Nephron progenitor cell (in vitro differentiated cells): ENCODE measurements at regions not wholly inside any gene's neighbourhood (a gene's known extent, or its start where the extent isn't known, plus 50 kb on each side); places are given as distances from the start of the nearest gene placed in this dataset.
A peak's percentile ranks its signal among the peaks of the same experiment; 100 is the strongest.
"Not testable (repeated sequence)": the region's sequence is repeated elsewhere in the genome, so short reads cannot be mapped to it uniquely, and the experiment has no call there.

Experiments
- DNase-seq: peaks from one replicate; pipeline ENCODE4 v3.0.0; 2021
- H3K27ac Mint-ChIP-seq: 2 replicates; pipeline ENCODE4 v1.8.0; 2021; ENCODE audit warnings: mild to moderate bottlenecking, moderate library complexity, mixed read lengths
- H3K27me3 Mint-ChIP-seq: 2 replicates; pipeline ENCODE4 v1.8.0; 2021; ENCODE audit warnings: mild to moderate bottlenecking, low read depth, mixed read lengths; ENCODE audit not compliant: poor library complexity
- H3K36me3 Mint-ChIP-seq: 2 replicates; pipeline ENCODE4 v1.8.0; 2021; ENCODE audit warnings: low read depth, mixed read lengths
- H3K4me1 Mint-ChIP-seq: 2 replicates; pipeline ENCODE4 v1.8.0; 2021; ENCODE audit warnings: mixed read lengths
- H3K4me3 Mint-ChIP-seq: 2 replicates; pipeline ENCODE4 v1.8.0; 2021; ENCODE audit warnings: mild to moderate bottlenecking, moderate library complexity, mixed read lengths
- H3K9me3 Mint-ChIP-seq: 2 replicates; pipeline ENCODE4 v1.8.0; 2021; ENCODE audit warnings: mild to moderate bottlenecking, moderate library complexity, mixed read lengths
- TF ChIP-seq, protein P1 (sequence below): fragments of 200-600 bp; sonication (generic); IDR thresholded peaks from 2 replicates; pipeline ENCODE4 v1.5.0; 2021; ENCODE audit warnings: antibody characterized with exemption

DNA sequence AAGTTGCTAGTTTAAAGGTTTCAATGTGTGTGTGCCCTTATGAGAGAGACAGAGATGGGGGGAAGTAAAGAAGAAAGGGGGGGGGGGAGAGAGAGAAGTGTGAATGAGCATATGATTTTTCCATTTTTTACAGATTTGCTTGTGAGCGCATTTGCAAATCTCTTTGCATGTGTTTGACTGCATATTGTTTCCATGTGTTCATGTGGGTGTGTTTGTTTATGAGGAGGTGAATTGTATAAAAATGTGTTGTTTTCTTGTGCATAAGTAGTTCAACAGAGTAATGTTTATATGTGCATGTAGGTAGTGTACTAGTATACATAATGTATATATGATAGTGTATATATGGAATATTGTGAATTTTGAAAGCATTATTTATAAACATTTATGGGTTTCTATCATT, 205.9 kb upstream of the SPAG17 start:
- TF ChIP-seq, protein P1, sequence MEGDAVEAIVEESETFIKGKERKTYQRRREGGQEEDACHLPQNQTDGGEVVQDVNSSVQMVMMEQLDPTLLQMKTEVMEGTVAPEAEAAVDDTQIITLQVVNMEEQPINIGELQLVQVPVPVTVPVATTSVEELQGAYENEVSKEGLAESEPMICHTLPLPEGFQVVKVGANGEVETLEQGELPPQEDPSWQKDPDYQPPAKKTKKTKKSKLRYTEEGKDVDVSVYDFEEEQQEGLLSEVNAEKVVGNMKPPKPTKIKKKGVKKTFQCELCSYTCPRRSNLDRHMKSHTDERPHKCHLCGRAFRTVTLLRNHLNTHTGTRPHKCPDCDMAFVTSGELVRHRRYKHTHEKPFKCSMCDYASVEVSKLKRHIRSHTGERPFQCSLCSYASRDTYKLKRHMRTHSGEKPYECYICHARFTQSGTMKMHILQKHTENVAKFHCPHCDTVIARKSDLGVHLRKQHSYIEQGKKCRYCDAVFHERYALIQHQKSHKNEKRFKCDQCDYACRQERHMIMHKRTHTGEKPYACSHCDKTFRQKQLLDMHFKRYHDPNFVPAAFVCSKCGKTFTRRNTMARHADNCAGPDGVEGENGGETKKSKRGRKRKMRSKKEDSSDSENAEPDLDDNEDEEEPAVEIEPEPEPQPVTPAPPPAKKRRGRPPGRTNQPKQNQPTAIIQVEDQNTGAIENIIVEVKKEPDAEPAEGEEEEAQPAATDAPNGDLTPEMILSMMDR: no peak
- Mint-ChIP-seq H3K27me3 (peaks cover 3% of the 10 kb centered on the region), H3K36me3 (no peaks in the 10 kb centered on the region), H3K4me1 (peaks cover 60% of the 10 kb centered on the region), H3K4me3 (no peak overlapping the region), H3K9me3 (no peaks in the 10 kb centered on the region), H3K27ac (no peak overlapping the region)
- DNase-seq: no peak

DNA sequence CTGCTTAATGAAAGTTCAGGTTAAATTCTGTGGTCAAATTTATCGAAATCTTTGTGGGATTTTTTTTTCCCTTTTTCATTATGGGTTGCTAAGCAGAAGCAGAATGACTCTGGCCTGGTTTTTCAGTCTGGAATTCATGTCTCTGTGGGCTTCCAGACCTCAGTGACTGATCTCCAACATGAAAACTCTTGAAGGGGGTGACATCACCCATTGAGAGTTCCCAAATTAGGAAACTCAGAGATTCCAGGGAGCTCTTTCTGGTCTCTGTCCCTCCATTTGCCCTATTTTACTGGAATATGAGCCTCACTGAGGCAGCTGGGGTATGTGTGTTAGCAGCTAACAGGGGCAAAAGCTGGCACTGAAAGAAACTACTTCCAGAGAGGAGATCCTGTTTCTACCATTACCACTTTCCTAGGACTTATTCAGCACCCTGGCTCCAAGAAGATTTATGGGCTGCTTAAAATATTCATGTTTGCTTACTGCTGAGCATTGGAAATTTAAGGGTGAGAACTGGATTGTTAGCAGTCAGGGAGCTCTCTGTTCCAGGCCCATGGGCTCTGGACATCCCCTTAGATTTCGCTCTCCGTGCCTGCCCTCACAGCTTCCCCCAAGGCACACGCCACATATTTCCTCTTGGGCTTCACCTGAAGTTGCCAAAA, 203.4 kb upstream of the SPAG17 start:
- DNase-seq: no peak
- TF ChIP-seq, protein P1: no peak
- Mint-ChIP-seq H3K36me3 (no peaks in the 10 kb centered on the region), H3K27ac (peak overlapping the region; percentile 52), H3K4me1 (peaks cover 40% of the 10 kb centered on the region), H3K27me3 (peaks cover 3% of the 10 kb centered on the region), H3K4me3 (no peak overlapping the region), H3K9me3 (no peaks in the 10 kb centered on the region)

DNA sequence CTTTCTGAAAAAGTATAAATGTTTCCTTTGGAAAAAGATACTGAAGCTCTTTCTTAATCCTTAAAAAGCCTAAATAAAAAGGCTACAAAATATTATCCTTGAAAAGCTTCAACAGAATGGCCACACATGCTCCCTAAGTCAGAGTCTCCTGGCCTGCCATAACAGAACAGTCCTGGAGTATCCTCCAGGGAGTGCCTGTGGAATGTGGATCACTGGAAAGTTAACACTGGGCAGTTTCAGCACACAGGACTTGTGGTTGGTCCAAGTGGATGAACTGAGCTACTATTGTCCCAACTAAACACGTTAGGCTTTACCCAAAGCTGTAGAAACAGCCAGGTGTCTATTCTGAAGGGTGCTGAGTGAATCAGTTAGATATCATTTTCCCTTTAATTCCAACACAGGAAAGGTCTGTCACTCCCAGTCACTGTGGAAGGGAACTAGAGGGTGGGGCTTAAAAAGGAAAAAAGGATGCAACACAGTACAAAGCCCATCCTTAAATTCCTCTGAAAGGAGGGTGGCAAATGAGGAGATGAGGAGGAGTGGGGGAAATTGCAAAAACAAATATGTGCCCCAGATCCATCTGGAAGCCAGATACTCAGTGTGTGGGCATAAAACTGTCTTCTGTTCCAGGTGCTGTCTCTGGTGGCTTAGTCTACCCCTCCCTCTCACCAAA, 196.3 kb upstream of the SPAG17 start:
- Mint-ChIP-seq H3K27me3 (no peaks in the 10 kb centered on the region), H3K36me3 (peaks cover 10% of the 10 kb centered on the region)
- DNase-seq: no peak

DNA sequence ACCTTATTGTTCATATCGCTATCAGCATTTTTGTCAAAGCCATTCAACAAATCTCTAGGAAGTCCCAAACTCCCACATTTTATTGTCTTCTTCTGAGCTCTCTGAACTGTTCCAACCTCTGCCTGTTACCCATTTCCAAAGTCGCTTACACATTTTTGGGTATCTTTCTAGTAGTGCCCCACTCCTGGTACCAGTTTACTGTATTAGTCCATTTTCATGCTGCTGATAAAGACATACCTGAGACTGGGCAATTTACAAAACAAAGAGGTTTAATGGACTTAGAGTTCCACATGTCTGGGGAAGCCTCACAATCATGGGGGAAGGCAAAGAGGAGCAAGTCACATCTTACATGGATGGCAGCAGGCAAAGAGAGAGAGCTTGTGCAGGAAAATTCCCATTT, 192.2 kb upstream of the SPAG17 start:
- peaks cover 29% of the 10 kb centered on the region for H3K36me3 Mint-ChIP-seq
- H3K9me3 Mint-ChIP-seq: peaks cover 64% of the 10 kb centered on the region
- H3K4me3 Mint-ChIP-seq, H3K27me3 Mint-ChIP-seq, DNase-seq, H3K27ac Mint-ChIP-seq: not testable (repeated sequence)
- peaks cover 21% of the 10 kb centered on the region for H3K4me1 Mint-ChIP-seq

More for the DNA sequence above, 196.3 kb upstream of the SPAG17 start:
- peak overlapping the region; percentile 54 for H3K27ac Mint-ChIP-seq
- TF ChIP-seq, protein P1: no peak
- H3K4me1 Mint-ChIP-seq: peaks cover 8% of the 10 kb centered on the region
- H3K9me3 Mint-ChIP-seq: peaks cover 25% of the 10 kb centered on the region
- H3K4me3 Mint-ChIP-seq: no peak overlapping the region

DNA sequence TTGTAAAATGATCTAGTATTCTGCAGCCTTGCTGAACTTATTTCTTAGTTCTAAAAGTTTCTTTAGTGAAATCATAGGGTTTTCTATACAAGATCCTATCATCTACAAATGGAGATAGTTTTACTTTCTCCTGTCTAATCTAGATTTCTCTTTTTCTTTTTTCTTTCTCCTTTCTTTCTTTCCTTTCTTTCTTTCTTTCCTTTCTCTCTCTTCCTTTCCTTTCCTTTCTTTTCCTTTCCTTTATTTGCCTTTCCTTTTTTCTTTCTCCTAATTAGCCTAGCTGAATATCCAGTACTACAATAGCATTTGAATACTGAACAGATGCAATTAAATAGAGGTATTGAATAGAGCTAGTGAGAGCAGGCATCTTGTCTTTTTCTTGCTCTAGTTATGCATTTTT, 186.6 kb upstream of the SPAG17 start:
- Mint-ChIP-seq H3K9me3 (peaks cover 76% of the 10 kb centered on the region), H3K4me1 (peaks cover 30% of the 10 kb centered on the region), H3K36me3 (peaks cover 31% of the 10 kb centered on the region), H3K4me3 (no peak overlapping the region), H3K27ac (no peak overlapping the region), H3K27me3 (no peaks in the 10 kb centered on the region)
- no peak for DNase-seq
- TF ChIP-seq, protein P1: no peak

DNA sequence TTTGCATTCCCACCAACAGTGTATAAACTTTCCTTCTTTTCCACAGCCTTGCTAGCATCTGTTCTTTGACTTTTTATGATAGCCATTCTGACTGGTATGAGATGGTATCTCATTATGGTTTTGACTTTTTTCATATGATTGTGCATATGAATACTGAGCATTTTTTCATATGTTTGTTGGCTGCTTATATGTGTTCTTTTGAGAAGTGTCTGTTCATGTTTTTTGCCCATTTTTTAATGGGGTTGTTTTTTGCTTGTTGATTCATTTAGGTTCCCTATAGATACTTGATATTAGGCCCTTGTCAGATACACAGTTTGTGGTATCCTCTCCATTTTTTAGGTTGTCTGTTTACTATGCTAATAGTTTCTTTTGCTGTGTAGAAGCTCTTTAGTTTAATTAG, 185.8 kb upstream of the SPAG17 start:
- no peaks in the 10 kb centered on the region for H3K27me3 Mint-ChIP-seq
- H3K36me3 Mint-ChIP-seq: peaks cover 37% of the 10 kb centered on the region

More for the DNA sequence above, 185.8 kb upstream of the SPAG17 start:
- H3K9me3 Mint-ChIP-seq: peaks cover 79% of the 10 kb centered on the region
- TF ChIP-seq, protein P1: no peak
- no peak for DNase-seq
- no peak overlapping the region for H3K27ac Mint-ChIP-seq
- H3K4me1 Mint-ChIP-seq: peaks cover 34% of the 10 kb centered on the region
- no peak overlapping the region for H3K4me3 Mint-ChIP-seq
